ENCODE measurements at regions not wholly inside any gene's neighbourhood (a gene's known extent, or its start where the extent isn't known, plus 50 kb on each side); places are given as distances from the start of the nearest gene placed in this dataset.
A peak's percentile ranks its signal among the peaks of the same experiment; 100 is the strongest.

DNA sequence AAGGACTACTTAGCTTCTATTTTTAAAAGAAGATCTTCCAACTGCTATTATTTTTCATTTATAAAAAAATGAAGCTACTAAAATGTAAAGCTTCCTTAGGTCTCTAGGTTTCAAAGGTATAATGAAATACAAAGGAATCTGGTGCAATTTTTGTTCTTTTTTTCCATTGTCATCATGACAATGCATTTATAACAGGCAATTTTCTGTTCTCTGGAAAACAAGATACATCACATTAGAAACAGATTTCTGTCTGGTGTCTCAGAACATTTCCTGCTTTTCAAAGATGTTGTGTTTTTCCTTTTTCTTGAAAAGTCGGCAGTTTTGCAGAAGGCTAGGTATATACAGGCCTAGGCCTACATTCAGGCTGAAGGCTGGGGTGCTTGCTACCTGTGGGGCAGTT lies 63.6 kb upstream of the ATP8A1 start:
- Histone ChIP-seq H3K4me3 (ENCODE audit: low read length in 2 of 2) (no peak overlapping the region), H3K9me3 (ENCODE audit: control insufficient read depth in 1 of 2, low read length in 2 of 2) (no peaks in the 10 kb centered on the region), H3K4me1 (ENCODE audit: insufficient read depth, low read length) (no peaks in the 10 kb centered on the region), H3K27ac (ENCODE audit: low read depth, low read length) (no peak overlapping the region), H3K27me3 (ENCODE audit: insufficient read depth, low read length) (no peaks in the 10 kb centered on the region), H3K36me3 (ENCODE audit: insufficient read depth, low read length) (no peaks in the 10 kb centered on the region)
- Mint-ChIP-seq H3K36me3 (no peaks in the 10 kb centered on the region), H3K27ac (no peak overlapping the region), H3K4me3 (no peak overlapping the region), H3K27me3 (peaks cover 0 to 3% of the 10 kb centered on the region in 2 donors), H3K9me3 (peaks cover 0 to 2% (median 0%) of the 10 kb centered on the region in 8 donors), H3K4me1 (peaks cover 0 to 7% (median 3%) of the 10 kb centered on the region in 4 donors)
- ChIA-PET CTCF (ENCODE audit: partially characterized antibody) (no interaction called here), POLR2A (ENCODE audit: partially characterized antibody) (interaction anchor here (0.7 kb wide), 1 partner anchor 64 kb away, joined by 3 read pairs; the partner anchor contains the start of gene ATP8A1)
- intact Hi-C loops (cut with micrococcal nuclease) = no loop called here
- DNase-seq = no peak

DNA sequence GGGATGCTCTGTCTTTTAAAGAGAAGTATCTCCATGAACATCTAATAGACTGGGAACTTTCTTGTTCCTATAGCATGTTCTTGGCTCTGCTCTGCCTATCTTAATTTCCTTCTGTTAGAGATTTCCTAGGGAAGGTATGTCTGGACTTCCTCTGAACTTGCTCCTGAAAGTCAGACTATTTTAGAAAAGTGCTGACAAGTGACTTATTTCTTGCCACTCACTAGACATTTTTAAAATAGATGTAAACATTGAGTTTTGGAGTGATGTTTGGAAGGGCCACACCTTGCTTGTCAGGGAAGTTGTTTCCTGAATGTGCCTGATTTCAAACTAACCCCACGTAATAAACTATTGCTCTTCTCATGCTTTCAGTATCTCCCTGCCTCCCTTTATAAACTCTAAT lies 62.4 kb upstream of the ATP8A1 start:
- Histone ChIP-seq H3K27ac (ENCODE audit: low read depth, low read length) (no peak overlapping the region), H3K36me3 (ENCODE audit: insufficient read depth, low read length) (no peaks in the 10 kb centered on the region), H3K27me3 (ENCODE audit: insufficient read depth, low read length) (no peaks in the 10 kb centered on the region), H3K9me3 (ENCODE audit: control insufficient read depth in 1 of 2, low read length in 2 of 2) (no peaks in the 10 kb centered on the region), H3K4me1 (ENCODE audit: insufficient read depth, low read length) (no peaks in the 10 kb centered on the region), H3K4me3 (ENCODE audit: low read length in 2 of 2) (no peak overlapping the region)
- H3K27me3 Mint-ChIP-seq = peaks cover 0 to 3% of the 10 kb centered on the region in 2 donors
- DNase-seq = no peak
- H3K4me1 Mint-ChIP-seq = peaks cover 0 to 7% (median 3%) of the 10 kb centered on the region in 4 donors
- intact Hi-C loops (cut with micrococcal nuclease) = no loop called here
- H3K9me3 Mint-ChIP-seq = peaks cover 0 to 2% (median 0%) of the 10 kb centered on the region in 8 donors
- no peak overlapping the region for H3K4me3 Mint-ChIP-seq
- CTCF ChIA-PET (ENCODE audit: partially characterized antibody) = no interaction called here
- H3K36me3 Mint-ChIP-seq = no peaks in the 10 kb centered on the region
- POLR2A ChIA-PET (ENCODE audit: partially characterized antibody) = no interaction called here
- H3K27ac Mint-ChIP-seq = no peak overlapping the region

DNA sequence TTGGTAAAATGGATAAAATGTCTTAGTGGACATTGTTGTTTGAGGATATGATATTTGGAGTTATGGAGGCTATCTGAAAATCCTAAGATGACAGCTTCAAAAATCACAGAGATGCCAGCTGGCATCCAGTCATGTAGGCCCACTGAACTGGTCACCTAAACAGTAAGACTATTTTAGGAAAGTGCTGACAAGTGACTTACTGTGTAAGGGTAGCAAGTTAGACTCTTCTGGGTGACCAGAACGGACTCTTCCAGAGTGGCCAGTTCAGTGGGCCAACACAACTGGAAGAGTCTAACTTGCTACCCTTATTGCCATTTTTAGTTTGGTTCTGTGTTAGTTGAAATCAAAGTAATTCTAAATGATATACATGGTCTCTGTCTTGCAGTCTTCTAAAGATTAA lies 61.4 kb upstream of the ATP8A1 start:
- POLR2A ChIA-PET (ENCODE audit: partially characterized antibody) = no interaction called here
- H3K27me3 Mint-ChIP-seq = peaks cover 1 to 3% of the 10 kb centered on the region in 2 donors
- no peaks in the 10 kb centered on the region for H3K36me3 ChIP-seq (ENCODE audit: insufficient read depth, low read length)
- H3K27ac ChIP-seq (ENCODE audit: low read depth, low read length) = no peak overlapping the region
- H3K9me3 Mint-ChIP-seq = peaks cover 0 to 2% (median 0%) of the 10 kb centered on the region in 8 donors
- H3K4me1 ChIP-seq (ENCODE audit: insufficient read depth, low read length) = no peaks in the 10 kb centered on the region
- no peak overlapping the region for H3K4me3 Mint-ChIP-seq
- H3K4me1 Mint-ChIP-seq = peaks cover 0 to 7% (median 3%) of the 10 kb centered on the region in 4 donors
- no peak overlapping the region for H3K4me3 ChIP-seq (ENCODE audit: low read length in 2 of 2)
- peak overlapping the region in 1 of 7 donors; percentile 9 for H3K27ac Mint-ChIP-seq
- H3K9me3 ChIP-seq (ENCODE audit: control insufficient read depth in 1 of 2, low read length in 2 of 2) = no peaks in the 10 kb centered on the region
- H3K27me3 ChIP-seq (ENCODE audit: insufficient read depth, low read length) = no peaks in the 10 kb centered on the region
- no peak for DNase-seq
- no peaks in the 10 kb centered on the region for H3K36me3 Mint-ChIP-seq
- intact Hi-C loops (cut with micrococcal nuclease) = no loop called here
- CTCF ChIA-PET (ENCODE audit: partially characterized antibody) = no interaction called here

DNA sequence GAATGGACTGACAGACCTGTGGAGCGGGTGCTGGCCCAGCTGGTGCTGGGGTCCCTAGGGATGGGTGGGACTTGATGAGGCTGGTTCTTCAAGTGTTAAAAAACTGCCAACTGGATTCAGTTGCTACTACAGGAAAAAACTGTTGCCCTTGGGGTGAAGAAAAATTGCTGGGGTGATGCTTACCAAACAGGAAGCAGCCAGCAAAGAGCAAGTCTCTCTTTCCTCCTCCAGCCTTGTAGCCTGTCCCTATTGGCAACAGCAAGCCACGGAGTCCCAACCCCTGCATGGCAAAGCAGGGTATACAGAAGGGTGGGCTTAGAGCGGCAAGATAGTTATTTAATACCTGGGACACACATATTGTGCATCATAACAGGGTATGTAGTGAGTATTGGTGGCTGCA lies 60.1 kb upstream of the ATP8A1 start:
- H3K4me1 Mint-ChIP-seq = peaks cover 0 to 7% (median 3%) of the 10 kb centered on the region in 4 donors
- H3K9me3 Mint-ChIP-seq = no peaks in the 10 kb centered on the region
- Histone ChIP-seq H3K27ac (ENCODE audit: low read depth, low read length) (no peak overlapping the region), H3K36me3 (ENCODE audit: insufficient read depth, low read length) (no peaks in the 10 kb centered on the region), H3K4me3 (ENCODE audit: low read length in 2 of 2) (no peak overlapping the region), H3K9me3 (ENCODE audit: control insufficient read depth in 1 of 2, low read length in 2 of 2) (no peaks in the 10 kb centered on the region), H3K4me1 (ENCODE audit: insufficient read depth, low read length) (no peaks in the 10 kb centered on the region), H3K27me3 (ENCODE audit: insufficient read depth, low read length) (no peaks in the 10 kb centered on the region)
- no peak for DNase-seq
- no peaks in the 10 kb centered on the region for H3K36me3 Mint-ChIP-seq
- H3K27me3 Mint-ChIP-seq = peaks cover 1 to 2% of the 10 kb centered on the region in 2 donors
- intact Hi-C loops (cut with micrococcal nuclease) = no loop called here
- CTCF ChIA-PET (ENCODE audit: partially characterized antibody) = no interaction called here
- POLR2A ChIA-PET (ENCODE audit: partially characterized antibody) = interaction anchor here (1.0 to 1.2 kb wide), 2 partner anchors 60 to 117 kb away, joined by 3 read pairs; partner anchors contain the start of gene ATP8A1
- H3K27ac Mint-ChIP-seq = peak overlapping the region in 1 of 7 donors; percentile 68
- H3K4me3 Mint-ChIP-seq = no peak overlapping the region

DNA sequence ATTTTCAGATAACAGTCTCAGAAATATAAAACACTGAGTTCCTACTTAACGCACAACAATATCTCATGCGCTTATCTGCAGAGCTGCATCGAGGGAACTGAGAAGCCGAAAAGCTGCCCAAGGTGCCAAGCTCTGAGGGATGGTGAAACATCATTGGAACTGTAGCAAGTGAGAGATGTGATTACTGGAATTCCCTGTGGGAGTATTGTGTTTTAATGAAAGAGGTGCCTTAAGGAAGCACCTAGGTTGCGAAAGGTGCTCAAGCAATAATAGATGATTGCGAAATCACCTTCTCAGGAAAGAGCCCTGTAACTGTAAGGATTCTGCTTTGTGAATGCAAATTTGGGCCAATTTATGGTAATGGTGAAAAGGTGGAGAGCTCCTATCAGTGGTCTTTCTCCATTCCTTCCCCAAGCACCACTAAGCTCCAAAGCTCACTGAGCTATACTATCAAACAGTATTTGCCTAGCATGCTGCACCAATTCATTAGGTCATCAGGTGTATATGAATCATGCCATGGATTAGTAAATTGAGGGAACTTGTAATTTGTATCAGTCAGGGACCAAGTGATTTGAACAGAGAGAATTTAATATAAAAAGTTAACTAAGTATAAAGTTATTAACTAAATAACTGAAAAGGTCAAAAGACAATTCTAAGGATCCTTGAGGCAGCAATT lies 59.0 kb upstream of the ATP8A1 start:
- Mint-ChIP-seq H3K36me3 (no peaks in the 10 kb centered on the region), H3K4me1 (peaks cover 0 to 7% (median 3%) of the 10 kb centered on the region in 4 donors), H3K27me3 (peaks cover 0 to 4% of the 10 kb centered on the region in 2 donors), H3K9me3 (no peaks in the 10 kb centered on the region), H3K27ac (no peak overlapping the region), H3K4me3 (no peak overlapping the region)
- Histone ChIP-seq H3K27me3 (ENCODE audit: insufficient read depth, low read length) (no peaks in the 10 kb centered on the region), H3K27ac (ENCODE audit: low read depth, low read length) (no peak overlapping the region), H3K36me3 (ENCODE audit: insufficient read depth, low read length) (no peaks in the 10 kb centered on the region), H3K4me1 (ENCODE audit: insufficient read depth, low read length) (no peaks in the 10 kb centered on the region), H3K4me3 (ENCODE audit: low read length in 2 of 2) (no peak overlapping the region), H3K9me3 (ENCODE audit: control insufficient read depth in 1 of 2, low read length in 2 of 2) (no peaks in the 10 kb centered on the region)
- ChIA-PET POLR2A (ENCODE audit: partially characterized antibody) (interaction anchor here (1.2 kb wide), 1 partner anchor 59 kb away, joined by 3 read pairs; the partner anchor contains the start of gene ATP8A1), CTCF (ENCODE audit: partially characterized antibody) (interaction anchor here (1.0 kb wide), 1 partner anchor 25 kb away, joined by 3 read pairs; no protein-coding TSS in a partner anchor)
- intact Hi-C loops (cut with micrococcal nuclease) = no loop called here
- no peak for DNase-seq

DNA sequence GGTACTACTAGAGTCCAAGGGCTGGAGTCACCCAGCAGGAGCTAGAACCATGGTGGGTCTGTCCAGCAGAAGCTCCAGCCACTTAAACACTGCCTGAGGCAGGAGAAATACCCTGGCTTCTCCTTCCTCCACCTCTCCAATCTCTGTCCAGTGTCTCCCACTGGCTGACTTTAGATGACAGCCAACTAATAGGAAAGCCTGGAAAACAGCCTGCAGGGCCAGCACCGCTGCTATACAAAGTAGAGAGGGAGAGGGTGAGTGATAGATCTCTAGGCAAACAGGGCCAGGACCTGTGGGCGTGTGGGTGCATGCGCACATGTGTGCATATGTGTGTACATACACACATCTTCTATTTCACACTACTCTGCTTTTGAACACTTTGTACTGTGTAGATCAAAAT lies 56.5 kb upstream of the ATP8A1 start:
- H3K27ac ChIP-seq (ENCODE audit: low read depth, low read length) = no peak overlapping the region
- no peak overlapping the region for H3K4me3 ChIP-seq (ENCODE audit: low read length in 2 of 2)
- Mint-ChIP-seq H3K27me3 (peaks cover 0 to 13% of the 10 kb centered on the region in 2 donors), H3K4me3 (no peak overlapping the region), H3K27ac (no peak overlapping the region), H3K9me3 (no peaks in the 10 kb centered on the region), H3K4me1 (peaks cover 0 to 7% (median 1%) of the 10 kb centered on the region in 4 donors), H3K36me3 (no peaks in the 10 kb centered on the region)
- no peaks in the 10 kb centered on the region for H3K9me3 ChIP-seq (ENCODE audit: control insufficient read depth in 1 of 2, low read length in 2 of 2)
- no peak for DNase-seq
- ChIA-PET POLR2A (ENCODE audit: partially characterized antibody) (no interaction called here), CTCF (ENCODE audit: partially characterized antibody) (no interaction called here)
- no peaks in the 10 kb centered on the region for H3K4me1 ChIP-seq (ENCODE audit: insufficient read depth, low read length)
- intact Hi-C loops (cut with micrococcal nuclease) = no loop called here
- H3K27me3 ChIP-seq (ENCODE audit: insufficient read depth, low read length) = no peaks in the 10 kb centered on the region
- H3K36me3 ChIP-seq (ENCODE audit: insufficient read depth, low read length) = no peaks in the 10 kb centered on the region

DNA sequence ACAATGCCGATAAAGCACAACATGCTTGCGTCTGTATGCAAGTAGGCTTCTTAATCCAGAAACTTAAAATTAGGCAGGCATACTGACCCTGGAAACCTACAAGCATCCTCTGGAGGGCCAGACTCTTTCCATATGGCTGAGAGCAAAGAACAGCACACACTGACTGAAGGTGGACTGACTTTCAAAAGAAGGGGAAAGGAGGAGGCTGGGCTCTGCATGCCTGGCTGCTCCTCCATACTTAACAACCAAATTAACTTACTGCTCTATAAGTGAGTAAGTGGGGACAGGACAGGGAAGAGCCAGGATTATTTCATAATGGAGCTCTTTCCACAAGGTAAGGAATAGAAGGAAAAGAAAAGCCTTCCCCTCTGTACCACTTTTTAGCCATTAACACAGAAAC lies 55.9 kb upstream of the ATP8A1 start:
- H3K27ac ChIP-seq (ENCODE audit: low read depth, low read length) = no peak overlapping the region
- no peaks in the 10 kb centered on the region for H3K36me3 Mint-ChIP-seq
- CTCF ChIA-PET (ENCODE audit: partially characterized antibody) = no interaction called here
- no peaks in the 10 kb centered on the region for H3K36me3 ChIP-seq (ENCODE audit: insufficient read depth, low read length)
- H3K27ac Mint-ChIP-seq = no peak overlapping the region
- POLR2A ChIA-PET (ENCODE audit: partially characterized antibody) = no interaction called here
- peaks cover 0 to 13% of the 10 kb centered on the region in 2 donors for H3K27me3 Mint-ChIP-seq
- H3K9me3 Mint-ChIP-seq = no peaks in the 10 kb centered on the region
- H3K4me1 Mint-ChIP-seq = peaks cover 0 to 7% (median 1%) of the 10 kb centered on the region in 4 donors
- H3K27me3 ChIP-seq (ENCODE audit: insufficient read depth, low read length) = no peaks in the 10 kb centered on the region
- DNase-seq = no peak
- no peak overlapping the region for H3K4me3 ChIP-seq (ENCODE audit: low read length in 2 of 2)
- intact Hi-C loops (cut with micrococcal nuclease) = no loop called here
- H3K4me1 ChIP-seq (ENCODE audit: insufficient read depth, low read length) = no peaks in the 10 kb centered on the region
- H3K4me3 Mint-ChIP-seq = no peak overlapping the region
- no peaks in the 10 kb centered on the region for H3K9me3 ChIP-seq (ENCODE audit: control insufficient read depth in 1 of 2, low read length in 2 of 2)
